GM18909 (cell line): ENCODE measurements at regions not wholly inside any gene's neighbourhood (a gene's known extent, or its start where the extent isn't known, plus 50 kb on each side); places are given as distances from the start of the nearest gene placed in this dataset.

Experiments
- ATAC-seq: cut with Tn5 transposase; IDR thresholded peaks from one replicate; pipeline ENCODE4 v1.9.1; 2021; ENCODE audit warnings: mild to moderate bottlenecking; ENCODE audit not compliant: unreplicated experiment, poor library complexity

GRCh38 chr2:48249025-48249424 lies 65.5 kb upstream of the FOXN2 start:
- peak; percentile 1 for ATAC-seq

GRCh38 chr2:48249631-48250473 lies 64.6 kb upstream of the FOXN2 start:
- peak; percentile 45 for ATAC-seq

GRCh38 chr2:48250474-48250844 lies 64.0 kb upstream of the FOXN2 start:
- ATAC-seq: no peak

GRCh38 chr2:48250943-48251342 lies 63.5 kb upstream of the FOXN2 start:
- ATAC-seq: peak; percentile 58

GRCh38 chr2:48251437-48252148 lies 62.9 kb upstream of the FOXN2 start:
- ATAC-seq: no peak

- ATAC-seq: no peak
These were observed 61.2 kb upstream of the FOXN2 start for GRCh38 chr2:48253301-48253700.

- ATAC-seq: no peak
These were observed 59.6 kb upstream of the FOXN2 start for GRCh38 chr2:48254839-48255238.

GRCh38 chr2:48257456-48257855 lies 57.0 kb upstream of the FOXN2 start:
- no peak for ATAC-seq

GRCh38 chr2:48258481-48259149 lies 55.9 kb upstream of the FOXN2 start:
- no peak for ATAC-seq

- ATAC-seq: no peak
These were observed 54.7 kb upstream of the FOXN2 start for GRCh38 chr2:48259811-48260210.

- ATAC-seq: no peak
These were observed 49.9 kb upstream of the FOXN2 start for GRCh38 chr2:48264627-48265026.
